Stimulated activated CD8-positive, alpha-beta memory T cell treated with anti-CD3 and anti-CD28 coated beads, Interleukin-2, amount 100 ng/mL, for 48 hours (primary cell): ENCODE measurements at regions not wholly inside any gene's neighbourhood (a gene's known extent, or its start where the extent isn't known, plus 50 kb on each side); places are given as distances from the start of the nearest gene placed in this dataset.
"Not testable (repeated sequence)": the region's sequence is repeated elsewhere in the genome, so short reads cannot be mapped to it uniquely, and the experiment has no call there.

Experiments used
- DNase-seq, 2 donors: peaks; one replicate each; pipeline ENCODE4 v3.0.0-alpha.2; 2020; ENCODE audit warnings: low read depth in 2 of 2

GRCh38 chr3:13137941-13138832 lies 65.0 kb upstream of the IQSEC1 start:
- no peak for DNase-seq

- DNase-seq: not testable (repeated sequence)
These were observed 63.6 kb upstream of the IQSEC1 start for GRCh38 chr3:13136848-13137247.

GRCh38 chr3:13136426-13136825 lies 63.2 kb upstream of the IQSEC1 start:
- DNase-seq: no peak

- DNase-seq: no peak
These were observed 62.6 kb upstream of the IQSEC1 start for GRCh38 chr3:13135811-13136321.

- no peak for DNase-seq
These were observed 62.1 kb upstream of the IQSEC1 start for GRCh38 chr3:13135251-13135810.

- no peak for DNase-seq
These were observed 61.6 kb upstream of the IQSEC1 start for GRCh38 chr3:13134879-13135206.

GRCh38 chr3:13134166-13134878 lies 61.1 kb upstream of the IQSEC1 start:
- DNase-seq: no peak

- DNase-seq: no peak
These were observed 60.3 kb upstream of the IQSEC1 start for GRCh38 chr3:13133471-13133981.

GRCh38 chr3:13132731-13133410 lies 59.6 kb upstream of the IQSEC1 start:
- no peak for DNase-seq

- DNase-seq: no peak
These were observed 59.1 kb upstream of the IQSEC1 start for GRCh38 chr3:13132281-13132680.

GRCh38 chr3:13130464-13131193 lies 57.4 kb upstream of the IQSEC1 start:
- DNase-seq: no peak

- DNase-seq: no peak
These were observed 52.1 kb upstream of the IQSEC1 start for GRCh38 chr3:13125092-13126015.

GRCh38 chr3:13124631-13125030 lies 51.4 kb upstream of the IQSEC1 start:
- no peak for DNase-seq

- no peak for DNase-seq
These were observed 50.5 kb upstream of the IQSEC1 start for GRCh38 chr3:13123765-13124164.

- DNase-seq: no peak
These were observed 49.9 kb upstream of the IQSEC1 start for GRCh38 chr3:13123013-13123654.
